K562 (cell line): ENCODE measurements at regions not wholly inside any gene's neighbourhood (a gene's known extent, or its start where the extent isn't known, plus 50 kb on each side); places are given as distances from the start of the nearest gene placed in this dataset.

Source experiments
- ATAC-seq: fragments of 200-7000 bp; cut with Tn5 transposase; 3 replicates; pipeline ENCODE4 v1.9.1; 2020; ENCODE audit warnings: moderate library complexity
- BruUV-seq: library from RNA; stranded (reverse); fragments of 400-500 nt; replicated peaks from 2 replicates; lab custom pipeline; 2021; lab: Mats Ljungman, UMichigan
- CTCF ChIA-PET: fragments of 300-600 bp; formaldehyde crosslinking; extraction: SDS; loops from one replicate; lab custom pipeline; 2021; ENCODE audit warnings: low intra/inter-chr PET ratio; lab: Yijun Ruan, JAX
- POLR2A ChIA-PET: fragments of 300-600, 350-650 bp; sonication (Branson Sonifier 250); formaldehyde crosslinking; extraction: SDS; loops from one replicate; lab custom pipeline; 2021; ENCODE audit warnings: antibody characterized with exemption, inconsistent platforms; lab: Yijun Ruan, JAX
- DNase-seq, 4 experiments: peaks; one replicate each; pipeline versions ENCODE4 v3.0.0 to v3.0.0-alpha.2; 2011 to 2018; ENCODE audit warnings: low spot score in 3 of 4, mixed read lengths in 3 of 4; ENCODE audit errors: extremely low read depth in 1 of 4
- FAIRE-seq: peaks from 2 replicates; lab custom pipeline; 2011; peaks lifted over from hg19 to GRCh38; lab: Jason Lieb, UNC
- H2AFZ ChIP-seq: 2 replicates; pipeline ENCODE4 v1.6.0; 2011; ENCODE audit warnings: low read depth, low read length, control low read depth, inconsistent platforms
- H3K27ac ChIP-seq: fragments of 200-600 bp; 3 replicates; pipeline ENCODE4 v1.8.0; 2011; ENCODE audit warnings: low read depth, mild to moderate bottlenecking, control low read depth, inconsistent platforms, low read length, moderate library complexity, mixed read lengths; ENCODE audit errors: extremely low read depth
- H3K27me3 ChIP-seq, 2 experiments: fragments of 300-600 bp in 1 of 2; 2 replicates in 1 of 2; 3 replicates in 1 of 2; pipeline versions ENCODE4 v1.6.0 to v1.8.0; 2011; ENCODE audit warnings: inconsistent platforms in 2 of 2, low read length in 2 of 2, mild to moderate bottlenecking in 1 of 2, mixed read lengths in 1 of 2, moderate library complexity in 1 of 2; ENCODE audit not compliant: control insufficient read depth in 2 of 2, insufficient read depth in 2 of 2
- H3K36me3 ChIP-seq: fragments of 300-600 bp; 3 replicates; pipeline ENCODE4 v1.8.0; 2011; ENCODE audit warnings: mild to moderate bottlenecking, low read length, inconsistent platforms; ENCODE audit not compliant: control insufficient read depth, insufficient read depth
- H3K4me1 ChIP-seq, 2 experiments: fragments of 200-600 bp in 1 of 2; replicated peaks in 1 of 2; 2 replicates in 1 of 2; 3 replicates in 1 of 2; pipeline versions ENCODE4 v1.5.1 to v1.8.0; 2011; ENCODE audit warnings: inconsistent platforms in 2 of 2, low read length in 2 of 2, mild to moderate bottlenecking in 1 of 2, mixed read lengths in 1 of 2, moderate library complexity in 1 of 2; ENCODE audit not compliant: control insufficient read depth in 2 of 2, insufficient read depth in 2 of 2
- H3K4me2 ChIP-seq: 2 replicates; pipeline ENCODE4 v1.6.1; 2011; ENCODE audit warnings: low read length, control low read depth, inconsistent platforms, mixed read lengths; ENCODE audit not compliant: insufficient read depth
- H3K4me3 ChIP-seq: fragments of 200-600 bp; sonication (generic), shearing (Covaris generic); 2 replicates; pipeline ENCODE4 v1.5.1; 2016; ENCODE audit warnings: control low read depth, inconsistent platforms
- H3K79me2 ChIP-seq: fragments of 200-600 bp; 3 replicates; pipeline ENCODE4 v1.8.0; 2011; ENCODE audit warnings: low read length, inconsistent platforms; ENCODE audit not compliant: control insufficient read depth, insufficient read depth
- H3K9ac ChIP-seq, 2 experiments: 2 replicates each; pipeline versions ENCODE4 v1.6.0 to v1.6.1; 2011; ENCODE audit warnings: low read depth in 2 of 2, low read length in 2 of 2, control low read depth in 1 of 2, inconsistent platforms in 1 of 2, mild to moderate bottlenecking in 1 of 2, mixed read lengths in 1 of 2; ENCODE audit not compliant: insufficient read depth in 1 of 2
- H3K9me1 ChIP-seq: one replicate; pipeline ENCODE4 v1.6.0; 2011; ENCODE audit warnings: inconsistent platforms, mild to moderate bottlenecking, low read length, moderate library complexity; ENCODE audit not compliant: control insufficient read depth, insufficient read depth
- H3K9me3 ChIP-seq: replicated peaks from 2 replicates; pipeline ENCODE4 v1.5.1; 2011; ENCODE audit warnings: low read depth, low read length, inconsistent platforms; ENCODE audit not compliant: control insufficient read depth, insufficient read depth
- H4K20me1 ChIP-seq: replicated peaks from 2 replicates; pipeline ENCODE4 v1.6.1; 2011; ENCODE audit warnings: low read length, inconsistent platforms, mixed read lengths; ENCODE audit not compliant: control insufficient read depth, insufficient read depth
- DMBX1 ChIP-seq: fragments of 250-450 bp; sonication (Bioruptor Pico); IDR thresholded peaks from 2 replicates; pipeline ENCODE4 v1.8.0; 2022; ENCODE audit warnings: inconsistent platforms, mild to moderate bottlenecking, moderate library complexity, borderline replicate concordance
- NFXL1 ChIP-seq: fragments of 450-650 bp; formaldehyde crosslinking; IDR thresholded peaks from 2 replicates; pipeline ENCODE4 v1.4.0; 2021; ENCODE audit warnings: mild to moderate bottlenecking
- PATZ1 ChIP-seq: fragments of 250-450 bp; sonication (Bioruptor Pico); IDR thresholded peaks from 2 replicates; pipeline ENCODE4 v1.5.0; 2020; ENCODE audit warnings: mild to moderate bottlenecking, borderline replicate concordance
- WHSC1 ChIP-seq: IDR thresholded peaks from one replicate; pipeline ENCODE4 v1.6.1; 2012; ENCODE audit warnings: low read length, control low read depth, inconsistent platforms
- ZBTB11 ChIP-seq, 3 experiments: fragments of 200-800 bp in 1 of 3; fragments of 250-450 bp in 1 of 3; fragments of 450-650 bp in 1 of 3; sonication (Bioruptor Pico) in 1 of 3; sonication (Bioruptor generic) in 1 of 3; formaldehyde crosslinking in 1 of 3; IDR thresholded peaks; 2 replicates each; pipeline versions ENCODE4 v1.6.1 to v1.8.0; 2016 to 2022; ENCODE audit warnings: mild to moderate bottlenecking in 2 of 3, missing genetic modification characterization in 2 of 3, missing compliant biosample characterization in 1 of 3, moderate library complexity in 1 of 3
- ZBTB34 ChIP-seq: fragments of 250-450 bp; sonication (Bioruptor Pico); IDR thresholded peaks from 2 replicates; pipeline ENCODE4 v1.8.0; 2021; ENCODE audit warnings: mild to moderate bottlenecking, moderate library complexity
- WGBS: fragments of 100-300 bp; shearing (Covaris generic); methylation state at CpG from one replicate; pipeline ENCODE4 v1.1.6; 2016; ENCODE audit warnings: low coverage, mixed read lengths; ENCODE audit not compliant: insufficient coverage; ENCODE audit errors: missing lambda C conversion rate; 5-methylcytosine and 5-hydroxymethylcytosine counted together
- in situ Hi-C: fragments of 300-500 bp; cut with MboI; formaldehyde crosslinking; loops from 4 replicates; pipeline ENCODE4 v1.15.0; 2018; ENCODE audit warnings: inconsistent platforms, mixed read lengths
- intact Hi-C: fragments of 100-400 bp; cut with micrococcal nuclease; formaldehyde crosslinking; loops from 2 replicates; pipeline ENCODE4 v1.14.2; 2022

- TF ChIP-seq DMBX1 (CRISPR knock-in tag) = no peak
- no peak for TF ChIP-seq WHSC1
- no peak for TF ChIP-seq NFXL1 (CRISPR knock-in tag)
- no peak for TF ChIP-seq ZBTB11 (CRISPR knock-in tag; IDR thresholded peaks at IDR 0.05)
- no peak for TF ChIP-seq PATZ1
- no peak for TF ChIP-seq ZBTB34
- TF ChIP-seq, all 486 proteins: peak for 0
- ATAC-seq (no peak), DNase-seq (no peak), FAIRE-seq (no peak)
- no TSS peak for BruUV-seq
- Histone ChIP-seq H3K9ac (no peak overlapping the region), H4K20me1 (no peaks in the 10 kb centered on the region), H3K36me3 (no peaks in the 10 kb centered on the region), H3K9me1 (no peaks in the 10 kb centered on the region), H3K27me3 (no peaks in the 10 kb centered on the region), H3K27ac (no peak overlapping the region), H3K9me3 (no peaks in the 10 kb centered on the region), H3K4me1 (no peaks in the 10 kb centered on the region), H3K79me2 (no peaks in the 10 kb centered on the region), H3K4me3 (no peak overlapping the region), H2AFZ (no peak overlapping the region), H3K4me2 (no peak overlapping the region)
- POLR2A ChIA-PET = no interaction called here
- in situ Hi-C loops = no loop called here
- intact Hi-C loops = no loop called here
- 0% methylated on average over 3 of the region's 3 CpGs for WGBS
- CTCF ChIA-PET = no interaction called here
These were observed 103.2 kb upstream of the WDR75 start for GRCh38 chr2:189338115-189338514.
